Left hindlimb (tissue), 1 donor: ENCODE measurements at regions not wholly inside any gene's neighbourhood (a gene's known extent, or its start where the extent isn't known, plus 50 kb on each side); places are given as distances from the start of the nearest gene placed in this dataset.

Source experiments
- DNase-seq: peaks from one replicate; pipeline ENCODE4 v3.0.0-alpha.2; 2018

DNA sequence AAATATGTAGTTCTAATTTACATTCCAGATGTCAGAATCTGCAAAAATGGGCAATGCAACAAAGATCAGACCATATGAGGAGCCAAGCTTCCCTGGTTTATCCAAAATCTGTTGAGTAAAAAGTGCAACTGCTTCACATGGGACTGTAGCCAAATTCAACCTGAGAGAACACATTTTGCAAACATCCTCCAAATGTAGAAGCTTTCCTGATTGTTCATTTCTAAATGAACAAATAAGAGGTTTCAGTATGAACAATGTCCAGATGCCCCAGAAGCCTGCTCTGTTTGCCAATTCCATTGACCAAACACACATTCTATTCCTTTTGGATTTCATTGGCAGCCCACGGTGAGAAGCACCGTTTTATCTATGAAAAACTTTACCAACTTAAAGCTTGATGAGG is 117.9 kb upstream of the OSR1 start:
- DNase-seq = no peak

- DNase-seq = peak; percentile 69
Observed at GRCh38 chr2:19474128-19474527, 115.7 kb upstream of the OSR1 start.

- no peak for DNase-seq
Observed at GRCh38 chr2:19473350-19473749, 114.9 kb upstream of the OSR1 start.

- no peak for DNase-seq
Observed at GRCh38 chr2:19472391-19472978, 114.1 kb upstream of the OSR1 start.

DNA sequence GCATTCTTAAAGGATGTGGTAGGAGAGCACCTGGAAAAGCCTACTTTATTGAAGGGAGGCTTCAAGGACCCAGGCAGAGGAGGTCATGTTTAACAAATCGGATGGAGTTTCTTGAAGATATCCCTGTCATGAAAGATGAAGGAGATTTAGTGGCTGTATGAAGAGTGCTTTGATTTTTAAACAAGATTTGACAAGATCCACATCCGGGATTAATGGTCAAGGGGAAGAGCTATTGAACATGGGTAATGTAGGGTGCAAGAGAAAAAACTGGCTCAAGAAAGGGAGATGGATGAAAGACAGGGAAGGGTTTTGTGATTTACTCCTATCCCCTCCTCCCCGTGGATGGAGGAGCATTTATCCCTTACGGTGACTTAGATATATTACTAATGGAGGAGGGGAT is 113.1 kb upstream of the OSR1 start:
- no peak for DNase-seq

DNA sequence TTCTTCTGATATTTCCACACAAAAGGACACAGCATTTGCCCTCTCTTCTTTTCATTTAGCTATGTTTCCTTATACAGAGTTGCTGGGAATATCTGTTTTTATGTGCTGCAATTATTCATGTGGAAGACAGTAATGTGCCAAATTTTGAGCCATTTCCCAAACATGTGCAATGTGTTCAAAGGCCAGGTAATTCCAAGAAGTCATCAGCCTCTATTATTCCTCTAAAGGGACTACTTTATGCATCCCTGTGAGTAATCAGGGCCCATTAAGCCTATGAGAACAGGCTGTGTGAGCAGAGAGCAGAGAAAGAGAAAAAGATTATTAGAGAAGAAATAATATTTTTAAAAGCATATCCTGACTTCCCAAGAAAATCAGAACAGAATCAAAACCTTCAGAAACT is 107.6 kb upstream of the OSR1 start:
- DNase-seq = no peak

- DNase-seq = no peak
Observed at GRCh38 chr2:19462256-19462645, 103.8 kb upstream of the OSR1 start.

DNA sequence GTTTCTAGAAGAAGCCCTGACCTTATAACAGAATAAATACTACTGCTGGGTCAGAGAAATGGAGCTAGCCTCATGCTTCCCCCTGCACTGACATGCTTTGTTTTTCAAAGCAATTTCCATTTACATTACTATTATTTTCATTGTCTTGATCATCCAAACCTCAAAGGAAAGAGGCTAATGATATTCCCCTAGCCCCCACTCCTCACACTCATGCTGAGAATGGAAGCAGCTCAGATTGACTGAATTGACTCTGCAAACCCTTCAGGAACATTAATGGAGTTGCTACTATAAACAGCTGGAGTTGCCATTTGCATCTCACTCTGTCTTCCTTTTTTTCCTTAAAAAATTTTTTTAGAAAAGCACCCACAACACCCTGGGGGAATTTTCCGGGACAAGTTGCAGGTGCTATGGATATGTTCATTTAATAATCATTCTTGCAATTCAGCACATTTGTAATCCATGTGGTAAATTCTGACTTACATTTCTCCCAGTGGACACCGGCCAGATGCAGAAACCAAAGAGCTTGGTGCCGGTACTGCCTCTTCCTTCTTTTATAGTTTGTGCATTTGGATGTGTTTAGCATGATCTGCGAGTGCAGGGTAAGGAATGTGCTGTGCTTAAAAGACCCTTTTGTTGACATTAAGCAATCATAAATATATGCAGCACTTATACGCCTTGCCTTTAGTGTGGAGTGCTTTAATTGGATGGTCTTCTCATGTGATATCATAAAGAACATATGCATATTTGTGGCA is 103.3 kb upstream of the OSR1 start:
- DNase-seq = peak; percentile 59

- DNase-seq = no peak
Observed at GRCh38 chr2:19460761-19461160, 102.3 kb upstream of the OSR1 start.

DNA sequence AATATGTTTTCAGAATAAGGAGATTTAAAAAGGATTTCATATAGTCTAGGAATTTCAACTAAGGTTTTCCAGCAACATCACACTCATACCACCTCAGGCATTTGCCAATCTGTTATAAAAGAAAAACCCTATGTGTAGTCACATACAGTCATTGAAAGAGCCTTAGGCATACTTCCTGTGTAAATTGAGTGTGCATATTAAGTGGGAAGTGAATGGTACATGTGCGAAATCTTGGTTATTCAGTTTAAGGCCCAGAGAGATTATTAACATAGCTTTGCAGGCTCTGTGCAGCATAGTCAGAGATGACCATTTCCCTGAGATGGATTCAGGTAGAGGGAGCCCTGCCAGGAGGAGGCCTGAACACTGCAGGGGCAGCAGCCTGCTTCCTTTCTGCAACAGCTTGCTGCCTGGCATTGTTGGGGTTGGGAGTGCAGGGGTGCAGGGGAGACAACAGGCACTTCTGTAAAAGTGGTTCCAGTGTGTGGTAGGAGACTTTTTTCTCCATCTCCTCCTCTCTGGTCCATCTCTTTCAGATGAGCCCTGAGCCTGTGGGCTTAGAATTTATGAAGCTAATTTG is 100.1 kb upstream of the OSR1 start:
- DNase-seq = no peak

- DNase-seq = no peak
Observed at GRCh38 chr2:19457809-19458208, 99.4 kb upstream of the OSR1 start.

GRCh38 chr2:19456705-19457309 is 98.4 kb upstream of the OSR1 start:
- no peak for DNase-seq

DNA sequence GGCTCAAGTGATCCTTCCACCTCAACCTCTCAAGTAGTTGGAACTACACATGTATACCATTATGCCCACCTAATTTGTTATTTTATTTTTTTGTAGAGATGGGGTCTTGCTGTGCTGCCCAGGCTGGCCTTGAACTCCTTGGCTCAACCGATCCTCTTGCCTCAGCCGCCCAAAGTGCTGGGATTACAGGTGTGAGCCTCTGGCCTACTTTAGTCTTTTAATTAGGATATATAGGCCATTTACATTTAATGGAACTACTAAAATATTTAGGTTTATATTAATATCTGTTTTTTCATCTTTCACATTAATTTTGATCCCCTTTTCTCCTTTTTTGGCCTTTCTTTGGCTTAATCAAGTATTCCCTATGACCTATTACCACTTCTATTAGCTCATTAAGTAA is 95.7 kb upstream of the OSR1 start:
- DNase-seq = no peak

DNA sequence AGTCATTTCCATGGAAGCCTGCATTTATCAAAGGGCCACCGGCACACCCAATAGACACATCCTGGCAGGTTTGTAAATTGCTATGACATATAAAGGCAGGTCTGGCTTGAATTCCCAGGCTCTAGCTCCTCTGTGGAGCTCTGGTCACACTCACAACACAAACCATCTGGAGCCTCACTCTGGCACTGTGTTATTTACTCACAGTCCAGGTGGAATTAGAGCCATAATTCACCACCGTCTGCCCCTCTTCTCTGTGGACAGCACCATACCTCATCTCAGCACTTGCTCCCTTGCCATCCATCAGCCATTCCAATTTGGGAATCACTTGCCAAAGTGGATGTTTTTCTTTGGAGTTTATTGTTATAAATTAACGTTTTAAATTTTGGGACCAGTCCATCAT is 84.3 kb upstream of the OSR1 start:
- no peak for DNase-seq

DNA sequence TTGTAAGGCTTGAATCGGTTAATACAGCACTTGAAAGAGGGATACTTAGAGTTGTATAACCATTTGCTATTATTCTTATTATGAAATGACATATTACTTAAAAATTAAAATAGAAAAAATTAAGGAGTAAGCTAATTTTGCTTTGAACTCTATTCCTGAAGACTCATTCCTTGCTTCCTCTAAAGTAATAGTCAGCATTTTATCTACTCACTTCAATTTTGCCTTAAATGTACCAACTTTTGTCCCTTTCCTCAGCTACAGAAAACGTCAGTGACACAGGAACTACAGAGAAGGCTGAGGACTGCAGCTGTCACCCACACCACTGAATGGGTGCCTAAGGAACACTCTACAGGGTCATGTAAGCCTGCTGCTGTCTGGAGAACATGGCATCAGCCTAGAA is 80.7 kb upstream of the OSR1 start:
- DNase-seq = no peak

DNA sequence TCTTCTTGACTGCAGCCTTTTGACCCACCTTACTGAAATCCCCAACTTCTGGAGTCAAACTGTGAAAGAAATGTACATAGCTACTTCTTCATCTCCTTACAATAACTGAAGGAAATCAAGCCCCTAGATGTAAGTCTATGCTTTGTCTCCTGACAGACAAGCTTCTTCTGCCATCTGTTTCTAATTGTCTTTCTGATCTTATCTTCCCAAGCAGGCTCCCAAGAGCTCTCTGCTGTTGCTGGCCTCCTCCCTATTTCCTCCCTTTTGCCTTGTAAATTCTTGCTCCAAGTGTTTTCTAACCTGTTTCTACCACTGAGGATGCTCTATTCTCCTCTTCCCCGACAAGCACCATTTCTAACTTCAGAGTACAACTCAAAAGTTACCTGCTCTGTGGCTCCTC is 77.4 kb upstream of the OSR1 start:
- no peak for DNase-seq

- DNase-seq = no peak
Observed at GRCh38 chr2:19434413-19434812, 76.0 kb upstream of the OSR1 start.

- no peak for DNase-seq
Observed at GRCh38 chr2:19426941-19427340, 68.5 kb upstream of the OSR1 start.

GRCh38 chr2:19426144-19426543 is 67.7 kb upstream of the OSR1 start:
- no peak for DNase-seq

- no peak for DNase-seq
Observed at GRCh38 chr2:19425419-19425818, 67.0 kb upstream of the OSR1 start.

GRCh38 chr2:19419211-19419880 is 60.9 kb upstream of the OSR1 start:
- DNase-seq = no peak

- DNase-seq = no peak
Observed at GRCh38 chr2:19416784-19417684, 58.6 kb upstream of the OSR1 start.

GRCh38 chr2:19416083-19416482 is 57.7 kb upstream of the OSR1 start:
- no peak for DNase-seq
